Right atrium auricular region (tissue), 2 donors: ENCODE measurements at regions not wholly inside any gene's neighbourhood (a gene's known extent, or its start where the extent isn't known, plus 50 kb on each side); places are given as distances from the start of the nearest gene placed in this dataset.

Experiments used
- DNase-seq: peaks from one replicate; pipeline ENCODE4 v3.0.0-alpha.2; 2019; ENCODE audit warnings: low spot score
- H3K27ac ChIP-seq, 2 donors: fragments of 200-600 bp; sonication (generic); 1 replicate in 1 of 2; 2 replicates in 1 of 2; pipeline ENCODE4 v1.5.1; 2016 to 2019
- H3K27me3 ChIP-seq, 2 donors: fragments of 200-600 bp; sonication (generic); one replicate each; pipeline versions ENCODE4 v1.5.1 to v1.6.0; 2017 to 2019
- H3K36me3 ChIP-seq: fragments of 200-600 bp; sonication (generic); one replicate; pipeline ENCODE4 v1.5.1; 2016
- H3K4me1 ChIP-seq, 2 donors: fragments of 200-600 bp; sonication (generic); one replicate each; pipeline versions ENCODE4 v1.5.1 to v1.6.0; 2017 to 2019
- H3K4me3 ChIP-seq, 2 donors: fragments of 200-600 bp; sonication (generic); 1 replicate in 1 of 2; 2 replicates in 1 of 2; pipeline ENCODE4 v1.5.1; 2017 to 2019; ENCODE audit warnings: mild to moderate bottlenecking in 1 of 2, moderate library complexity in 1 of 2
- H3K9me3 ChIP-seq, 2 donors: fragments of 200-600 bp; sonication (generic); one replicate each; pipeline ENCODE4 v1.5.1; 2019
- CTCF ChIP-seq, 2 donors: fragments of 200-600 bp; sonication (generic); IDR thresholded peaks; one replicate each; pipeline ENCODE4 v1.5.1; 2019; ENCODE audit warnings: antibody characterized with exemption in 2 of 2

GRCh38 chr3:150084128-150084527, 113.4 kb upstream of the PFN2 start:
- Histone ChIP-seq H3K36me3 (no peaks in the 10 kb centered on the region), H3K4me3 (no peak overlapping the region), H3K4me1 (peaks cover 0 to 18% of the 10 kb centered on the region in 2 donors), H3K9me3 (no peaks in the 10 kb centered on the region), H3K27ac (no peak overlapping the region), H3K27me3 (no peaks in the 10 kb centered on the region)
- no peak for TF ChIP-seq CTCF (IDR thresholded peaks at IDR 0.05)
- no peak for DNase-seq

- H3K4me1 ChIP-seq = peaks cover 0 to 23% of the 10 kb centered on the region in 2 donors
- H3K4me3 ChIP-seq = peak overlapping the region; percentile 6 to 11
- TF ChIP-seq CTCF (IDR thresholded peaks at IDR 0.05) = no peak
- no peaks in the 10 kb centered on the region for H3K9me3 ChIP-seq
- no peaks in the 10 kb centered on the region for H3K36me3 ChIP-seq
- H3K27ac ChIP-seq = no peak overlapping the region
- no peaks in the 10 kb centered on the region for H3K27me3 ChIP-seq
- no peak for DNase-seq
These were observed 113.0 kb upstream of the PFN2 start for GRCh38 chr3:150083655-150084042.

GRCh38 chr3:150082898-150083654, 112.4 kb upstream of the PFN2 start:
- no peaks in the 10 kb centered on the region for H3K36me3 ChIP-seq
- no peaks in the 10 kb centered on the region for H3K27me3 ChIP-seq
- TF ChIP-seq CTCF (IDR thresholded peaks at IDR 0.05) = no peak
- H3K4me3 ChIP-seq = peak overlapping the region; percentile 6 to 11
- H3K27ac ChIP-seq = no peak overlapping the region
- no peak for DNase-seq
- H3K4me1 ChIP-seq = peaks cover 0 to 23% of the 10 kb centered on the region in 2 donors
- H3K9me3 ChIP-seq = no peaks in the 10 kb centered on the region

- no peak for DNase-seq
- no peak for TF ChIP-seq CTCF (IDR thresholded peaks at IDR 0.05)
- Histone ChIP-seq H3K36me3 (no peaks in the 10 kb centered on the region), H3K4me3 (no peak overlapping the region), H3K27me3 (no peaks in the 10 kb centered on the region), H3K9me3 (peaks cover 0 to 8% of the 10 kb centered on the region in 2 donors), H3K4me1 (peaks cover 0 to 23% of the 10 kb centered on the region in 2 donors), H3K27ac (no peak overlapping the region)
These were observed 110.4 kb upstream of the PFN2 start for GRCh38 chr3:150081084-150081483.

- Histone ChIP-seq H3K4me1 (peaks cover 0 to 23% of the 10 kb centered on the region in 2 donors), H3K27ac (no peak overlapping the region), H3K36me3 (no peaks in the 10 kb centered on the region), H3K4me3 (no peak overlapping the region), H3K9me3 (peaks cover 0 to 11% of the 10 kb centered on the region in 2 donors), H3K27me3 (no peaks in the 10 kb centered on the region)
- TF ChIP-seq CTCF (IDR thresholded peaks at IDR 0.05) = no peak
- no peak for DNase-seq
These were observed 109.5 kb upstream of the PFN2 start for GRCh38 chr3:150080058-150080730.
